Sigmoid colon (tissue), 6 donors: ENCODE measurements at regions not wholly inside any gene's neighbourhood (a gene's known extent, or its start where the extent isn't known, plus 50 kb on each side); places are given as distances from the start of the nearest gene placed in this dataset.
"Not testable (repeated sequence)": the region's sequence is repeated elsewhere in the genome, so short reads cannot be mapped to it uniquely, and the experiment has no call there.

ENCODE experiments used
- DNase-seq: peaks from one replicate; pipeline ENCODE4 v3.0.0-alpha.2; 2019
- H3K27ac ChIP-seq, 4 donors: fragments of 200-600 bp; sonication (generic); one replicate each; pipeline ENCODE4 v1.5.1; 2016 to 2019; ENCODE audit warnings: mild to moderate bottlenecking in 1 of 4
- H3K27me3 ChIP-seq, 3 donors: fragments of 200-600 bp; sonication (generic); one replicate each; pipeline ENCODE4 v1.5.1; 2019; ENCODE audit warnings: mild to moderate bottlenecking in 1 of 3
- H3K36me3 ChIP-seq, 4 donors: fragments of 200-600 bp; sonication (generic); one replicate each; pipeline ENCODE4 v1.5.1; 2016 to 2019
- H3K4me1 ChIP-seq, 4 donors: fragments of 200-600 bp; sonication (generic); one replicate each; pipeline ENCODE4 v1.5.1; 2017 to 2019
- H3K4me3 ChIP-seq, 4 donors: fragments of 200-600 bp; sonication (generic); one replicate each; pipeline ENCODE4 v1.5.1; 2017 to 2019; ENCODE audit warnings: mild to moderate bottlenecking in 2 of 4, moderate library complexity in 1 of 4
- H3K9me3 ChIP-seq, 4 donors: fragments of 200-600 bp in 3 of 4; sonication (generic) in 3 of 4; one replicate each; pipeline versions ENCODE4 v1.5.1 to v1.6.1; 2013 to 2019
- EP300 ChIP-seq, 4 donors: sonication (generic); formaldehyde crosslinking; IDR thresholded peaks; one replicate each; pipeline ENCODE4 v1.6.1; 2017; ENCODE audit warnings: antibody characterized with exemption in 4 of 4
- POLR2A ChIP-seq, 2 donors: fragments of 450-650 bp; IDR thresholded peaks; one replicate each; pipeline ENCODE4 v1.6.1; 2016; ENCODE audit warnings: antibody characterized with exemption in 2 of 2, mild to moderate bottlenecking in 2 of 2, moderate library complexity in 2 of 2
- POLR2AphosphoS5 ChIP-seq, 4 donors: sonication (generic); formaldehyde crosslinking; IDR thresholded peaks; one replicate each; pipeline ENCODE4 v1.6.1; 2017; ENCODE audit warnings: antibody characterized with exemption in 4 of 4
- WGBS, 2 donors: extraction: QIAGEN DNeasy Blood & Tissue Kit; methylation state at CpG; one replicate each; pipeline ENCODE4 v1.1.7; 2013; 5-methylcytosine and 5-hydroxymethylcytosine counted together
- intact Hi-C: fragments of 100-400 bp; cut with DNase I; formaldehyde crosslinking; loops from one replicate; pipeline ENCODE4 v1.15.1; 2023
- TF ChIP-seq, protein P1 (sequence below), 4 experiments: fragments of 450-650 bp in 3 of 4; fragments of 200-600 bp in 1 of 4; IDR thresholded peaks; one replicate each; pipeline ENCODE4 v1.5.1; 2016 to 2019; ENCODE audit warnings: antibody characterized with exemption in 4 of 4, mild to moderate bottlenecking in 3 of 4, moderate library complexity in 2 of 4
- donor health status: healthy with polysubstance abuse.
- donor health status: healthy.

DNA sequence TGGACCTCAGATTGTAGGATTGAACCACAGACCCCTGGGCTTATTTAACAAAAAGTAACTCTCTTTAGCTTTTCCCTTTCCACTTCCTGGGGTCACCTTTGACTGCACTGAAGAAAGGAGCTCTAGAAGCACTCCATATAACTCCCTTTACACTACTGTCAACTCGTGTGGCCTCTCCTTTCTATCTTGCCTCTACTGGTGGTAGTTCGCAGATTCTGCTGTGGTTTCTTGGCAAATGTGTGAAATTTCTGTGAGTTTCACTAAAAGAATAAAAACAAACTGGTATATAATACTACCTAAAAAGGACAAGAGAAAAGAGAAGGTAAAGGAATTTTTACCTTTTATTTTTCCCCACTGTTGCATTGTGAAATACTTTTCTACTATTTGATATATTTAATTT is 1298.1 kb downstream of the PCDH9 start:
- no peak for DNase-seq
- Histone ChIP-seq H3K36me3 (no peaks in the 10 kb centered on the region), H3K4me1 (peaks cover 0 to 12% (median 3%) of the 10 kb centered on the region in 4 donors), H3K27me3 (no peaks in the 10 kb centered on the region), H3K27ac (no peak overlapping the region), H3K4me3 (no peak overlapping the region), H3K9me3 (no peaks in the 10 kb centered on the region)
- WGBS, 2 donors = 81 to 82% methylated on average over 2 of the region's 2 CpGs
- intact Hi-C loops = no loop called here
- TF ChIP-seq POLR2AphosphoS5 (IDR thresholded peaks at IDR 0.05) (no peak), POLR2A (IDR thresholded peaks at IDR 0.05) (no peak)

DNA sequence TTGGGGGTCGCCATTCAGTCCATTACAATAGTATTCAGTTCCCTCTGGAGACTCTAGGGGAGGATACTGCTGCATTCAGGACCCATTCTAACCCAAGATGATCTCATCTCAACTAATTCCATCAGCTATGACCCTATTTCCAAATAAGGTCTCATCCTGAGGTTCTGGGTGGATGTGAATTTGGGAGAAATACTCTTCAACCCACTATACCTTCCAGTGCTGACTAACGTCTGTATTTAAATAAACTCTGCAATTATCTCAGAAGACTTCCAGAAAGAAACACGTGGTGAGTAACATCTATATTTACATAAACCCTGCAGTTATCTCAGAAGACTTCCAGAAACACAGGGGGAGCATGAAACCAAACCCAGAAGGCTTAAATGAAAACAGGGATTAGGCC is 1300.7 kb downstream of the PCDH9 start:
- H3K36me3 ChIP-seq = no peaks in the 10 kb centered on the region
- no peaks in the 10 kb centered on the region for H3K9me3 ChIP-seq
- 62 to 80% methylated on average over 3 of the region's 3 CpGs for WGBS, 2 donors
- H3K4me1 ChIP-seq = peaks cover 0 to 15% (median 2%) of the 10 kb centered on the region in 4 donors
- H3K27me3 ChIP-seq = no peaks in the 10 kb centered on the region
- H3K27ac ChIP-seq = no peak overlapping the region
- DNase-seq = no peak
- TF ChIP-seq POLR2AphosphoS5 (IDR thresholded peaks at IDR 0.05) = no peak
- TF ChIP-seq POLR2A (IDR thresholded peaks at IDR 0.05) = no peak
- TF ChIP-seq EP300 (IDR thresholded peaks at IDR 0.05) = no peak
- TF ChIP-seq, protein P1, sequence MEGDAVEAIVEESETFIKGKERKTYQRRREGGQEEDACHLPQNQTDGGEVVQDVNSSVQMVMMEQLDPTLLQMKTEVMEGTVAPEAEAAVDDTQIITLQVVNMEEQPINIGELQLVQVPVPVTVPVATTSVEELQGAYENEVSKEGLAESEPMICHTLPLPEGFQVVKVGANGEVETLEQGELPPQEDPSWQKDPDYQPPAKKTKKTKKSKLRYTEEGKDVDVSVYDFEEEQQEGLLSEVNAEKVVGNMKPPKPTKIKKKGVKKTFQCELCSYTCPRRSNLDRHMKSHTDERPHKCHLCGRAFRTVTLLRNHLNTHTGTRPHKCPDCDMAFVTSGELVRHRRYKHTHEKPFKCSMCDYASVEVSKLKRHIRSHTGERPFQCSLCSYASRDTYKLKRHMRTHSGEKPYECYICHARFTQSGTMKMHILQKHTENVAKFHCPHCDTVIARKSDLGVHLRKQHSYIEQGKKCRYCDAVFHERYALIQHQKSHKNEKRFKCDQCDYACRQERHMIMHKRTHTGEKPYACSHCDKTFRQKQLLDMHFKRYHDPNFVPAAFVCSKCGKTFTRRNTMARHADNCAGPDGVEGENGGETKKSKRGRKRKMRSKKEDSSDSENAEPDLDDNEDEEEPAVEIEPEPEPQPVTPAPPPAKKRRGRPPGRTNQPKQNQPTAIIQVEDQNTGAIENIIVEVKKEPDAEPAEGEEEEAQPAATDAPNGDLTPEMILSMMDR (IDR thresholded peaks at IDR 0.05) = no peak
- H3K4me3 ChIP-seq = no peak overlapping the region
- intact Hi-C loops = loop anchor here (10.0 kb wide), 1 partner anchor 1295 kb away; no protein-coding TSS in a partner anchor

DNA sequence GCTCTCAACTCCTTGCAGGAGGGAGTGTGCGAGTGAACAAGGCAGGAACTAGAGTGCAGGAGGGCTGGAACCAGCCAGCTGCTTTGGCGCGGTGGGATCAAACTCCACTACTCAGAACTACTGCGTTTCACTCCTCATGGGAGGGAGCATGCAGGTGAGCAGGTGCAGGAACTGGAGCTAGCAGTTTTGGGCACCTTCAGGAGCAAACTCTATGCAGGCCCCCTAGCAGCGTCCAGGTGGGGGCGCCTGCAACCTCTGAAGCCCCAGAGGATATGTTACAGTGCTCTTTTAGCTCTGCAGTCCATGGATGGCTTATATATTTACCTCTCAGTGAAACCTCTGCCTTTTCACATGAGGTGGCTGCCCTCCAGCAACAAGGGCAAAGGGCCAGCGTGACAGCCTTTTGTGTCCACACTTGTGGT is 1303.4 kb downstream of the PCDH9 start:
- 11 to 26% methylated on average over 7 of the region's 7 CpGs for WGBS, 2 donors
- no peak for DNase-seq
- H3K4me3 ChIP-seq = no peak overlapping the region

DNA sequence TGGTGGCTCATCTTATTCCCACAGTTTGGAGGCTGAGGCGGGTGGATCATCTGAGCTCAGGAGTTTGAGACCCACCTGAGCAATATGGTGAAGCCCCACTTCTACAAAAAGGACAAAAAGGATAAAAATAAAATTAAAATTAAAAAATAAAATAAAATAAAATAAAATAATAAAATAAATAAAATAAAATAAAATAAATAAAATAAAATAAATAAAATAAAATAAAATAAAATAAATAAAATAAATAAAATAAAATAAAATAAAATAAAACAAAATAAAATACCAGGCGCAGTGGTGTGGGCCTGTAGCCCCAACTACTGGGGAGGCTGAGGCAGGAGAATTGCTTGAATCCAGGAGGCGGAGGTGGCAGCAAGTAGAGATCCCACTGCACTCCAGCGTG is 1307.3 kb downstream of the PCDH9 start:
- not testable (repeated sequence) for DNase-seq, H3K27me3 ChIP-seq, H3K4me1 ChIP-seq, H3K9me3 ChIP-seq, H3K36me3 ChIP-seq, H3K27ac ChIP-seq, H3K4me3 ChIP-seq
- intact Hi-C loops = loop anchor here (10.0 kb wide), 1 partner anchor 1302 kb away; no protein-coding TSS in a partner anchor
- 83 to 91% methylated on average over 4 of the region's 4 CpGs for WGBS, 2 donors

More for the DNA sequence above, 1303.4 kb downstream of the PCDH9 start:
- intact Hi-C loops = loop anchor here (10.0 kb wide), 1 partner anchor 1298 kb away; no protein-coding TSS in a partner anchor
- Histone ChIP-seq H3K4me1 (peaks cover 0 to 7% (median 2%) of the 10 kb centered on the region in 4 donors), H3K27me3 (no peaks in the 10 kb centered on the region), H3K9me3 (no peaks in the 10 kb centered on the region), H3K36me3 (no peaks in the 10 kb centered on the region), H3K27ac (no peak overlapping the region)
- no peak for TF ChIP-seq POLR2A (IDR thresholded peaks at IDR 0.05)
- TF ChIP-seq POLR2AphosphoS5 (IDR thresholded peaks at IDR 0.05) = no peak
- TF ChIP-seq, protein P1 (IDR thresholded peaks at IDR 0.05) = peak in 1 of 4 experiments; percentile 33
- no peak for TF ChIP-seq EP300 (IDR thresholded peaks at IDR 0.05)

DNA sequence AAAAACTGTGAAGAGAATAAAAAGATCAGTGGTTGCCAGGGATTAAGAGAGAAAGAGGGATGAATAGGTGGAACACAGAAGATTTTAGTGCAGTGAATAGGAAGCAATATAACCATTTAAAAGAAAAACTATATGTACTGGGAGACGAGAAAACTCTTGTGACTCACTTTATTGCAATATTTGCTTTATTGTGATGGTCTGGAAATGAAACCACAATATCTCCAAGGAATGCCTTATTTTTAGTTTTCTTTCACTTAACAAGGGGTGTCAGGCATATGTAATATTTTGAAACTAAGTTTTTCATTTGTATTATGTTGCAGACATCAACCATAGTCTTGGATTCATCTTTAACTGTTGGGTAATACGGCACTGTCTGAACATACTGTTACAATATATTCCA is 1308.2 kb downstream of the PCDH9 start:
- H3K27ac ChIP-seq = no peak overlapping the region
- no peaks in the 10 kb centered on the region for H3K36me3 ChIP-seq
- no peak for TF ChIP-seq POLR2A (IDR thresholded peaks at IDR 0.05)
- no peak for TF ChIP-seq POLR2AphosphoS5 (IDR thresholded peaks at IDR 0.05)
- TF ChIP-seq EP300 (IDR thresholded peaks at IDR 0.05) = no peak
- TF ChIP-seq, protein P1 (IDR thresholded peaks at IDR 0.05) = no peak
- H3K9me3 ChIP-seq = no peaks in the 10 kb centered on the region
- DNase-seq = no peak
- intact Hi-C loops = loop anchor here (10.0 kb wide), 1 partner anchor 1303 kb away; no protein-coding TSS in a partner anchor
- H3K4me1 ChIP-seq = peaks cover 0 to 2% (median under 1%) of the 10 kb centered on the region in 4 donors
- H3K27me3 ChIP-seq = no peaks in the 10 kb centered on the region
- H3K4me3 ChIP-seq = no peak overlapping the region
- 54 to 77% methylated on average over 2 of the region's 2 CpGs for WGBS, 2 donors

DNA sequence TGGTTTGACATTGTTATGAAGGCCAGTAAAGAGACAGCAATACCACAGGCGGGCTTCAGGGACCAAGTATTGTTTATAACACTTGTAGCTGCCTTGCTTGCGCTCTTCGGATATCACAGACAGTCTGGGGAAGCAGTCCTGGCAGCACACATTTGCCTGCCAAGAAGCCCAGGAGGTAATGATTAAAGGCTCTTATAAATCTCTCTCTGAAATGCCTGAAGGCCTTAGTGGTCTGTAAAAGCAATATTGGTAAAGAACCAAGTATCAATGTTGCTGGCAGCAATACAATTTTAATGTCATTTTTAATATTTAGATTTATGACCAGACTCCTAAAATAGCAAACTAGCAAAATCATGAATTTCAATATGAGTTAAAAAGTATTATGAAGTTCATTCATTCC is 1312.4 kb downstream of the PCDH9 start:
- Histone ChIP-seq H3K9me3 (no peaks in the 10 kb centered on the region), H3K4me1 (no peaks in the 10 kb centered on the region), H3K36me3 (no peaks in the 10 kb centered on the region), H3K4me3 (no peak overlapping the region), H3K27ac (no peak overlapping the region), H3K27me3 (no peaks in the 10 kb centered on the region)
- WGBS, 2 donors = 73 to 78% methylated on average over 3 of the region's 3 CpGs
- no peak for TF ChIP-seq POLR2A (IDR thresholded peaks at IDR 0.05)
- TF ChIP-seq EP300 (IDR thresholded peaks at IDR 0.05) = no peak
- no peak for TF ChIP-seq POLR2AphosphoS5 (IDR thresholded peaks at IDR 0.05)
- TF ChIP-seq, protein P1 (IDR thresholded peaks at IDR 0.05) = no peak
- no peak for DNase-seq
- intact Hi-C loops = no loop called here
